ENCODE measurements at regions not wholly inside any gene's neighbourhood (a gene's known extent, or its start where the extent isn't known, plus 50 kb on each side); places are given as distances from the start of the nearest gene placed in this dataset.

GRCh38 chr14:84477996-84478395, 1051.9 kb upstream of the FLRT2 start:
- no peak for TF ChIP-seq JUNB (IDR thresholded peaks at IDR 0.05; ENCODE audit: unreplicated experiment)
- TF ChIP-seq NANOG (IDR thresholded peaks at IDR 0.05; ENCODE audit: borderline replicate concordance): no peak
- no peaks in the 10 kb centered on the region for H3K79me2 ChIP-seq (replicated peaks; ENCODE audit: insufficient read depth)
- no peak overlapping the region for H3K27ac ChIP-seq (ENCODE audit: low read depth)
- no peak overlapping the region for H3K4me3 ChIP-seq
- no peaks in the 10 kb centered on the region for H4K20me1 ChIP-seq (replicated peaks; ENCODE audit: insufficient read depth)
- H2AFZ ChIP-seq: no peak overlapping the region
- no peak for DNase-seq (ENCODE audit: low spot score)
- Mint-ChIP-seq H3K9me3 (no peaks in the 10 kb centered on the region), H3K27me3 (ENCODE audit: insufficient read depth, low read depth, poor library complexity) (no peaks in the 10 kb centered on the region), H3K36me3 (ENCODE audit: low read depth) (no peaks in the 10 kb centered on the region), H3K4me3 (no peak overlapping the region), H3K4me1 (peaks cover 4% of the 10 kb centered on the region; the same call in 2 of the 3 replicates), H3K27ac (no peak overlapping the region)
- no peak for ATAC-seq
- H3K27me3 ChIP-seq (ENCODE audit: insufficient read depth): no peaks in the 10 kb centered on the region
- H3K4me1 ChIP-seq (ENCODE audit: insufficient read depth): peaks cover 8% of the 10 kb centered on the region
- peaks cover 5% of the 10 kb centered on the region; the same call in 1 of the 2 replicates for H3K9me2 ChIP-seq (ENCODE audit: insufficient read depth)
- no peaks in the 10 kb centered on the region for H3F3A ChIP-seq (replicated peaks; ENCODE audit: low read depth)
- no peak overlapping the region for H3K4me2 ChIP-seq
- H3K36me3 ChIP-seq (ENCODE audit: insufficient read depth): no peaks in the 10 kb centered on the region

DNA sequence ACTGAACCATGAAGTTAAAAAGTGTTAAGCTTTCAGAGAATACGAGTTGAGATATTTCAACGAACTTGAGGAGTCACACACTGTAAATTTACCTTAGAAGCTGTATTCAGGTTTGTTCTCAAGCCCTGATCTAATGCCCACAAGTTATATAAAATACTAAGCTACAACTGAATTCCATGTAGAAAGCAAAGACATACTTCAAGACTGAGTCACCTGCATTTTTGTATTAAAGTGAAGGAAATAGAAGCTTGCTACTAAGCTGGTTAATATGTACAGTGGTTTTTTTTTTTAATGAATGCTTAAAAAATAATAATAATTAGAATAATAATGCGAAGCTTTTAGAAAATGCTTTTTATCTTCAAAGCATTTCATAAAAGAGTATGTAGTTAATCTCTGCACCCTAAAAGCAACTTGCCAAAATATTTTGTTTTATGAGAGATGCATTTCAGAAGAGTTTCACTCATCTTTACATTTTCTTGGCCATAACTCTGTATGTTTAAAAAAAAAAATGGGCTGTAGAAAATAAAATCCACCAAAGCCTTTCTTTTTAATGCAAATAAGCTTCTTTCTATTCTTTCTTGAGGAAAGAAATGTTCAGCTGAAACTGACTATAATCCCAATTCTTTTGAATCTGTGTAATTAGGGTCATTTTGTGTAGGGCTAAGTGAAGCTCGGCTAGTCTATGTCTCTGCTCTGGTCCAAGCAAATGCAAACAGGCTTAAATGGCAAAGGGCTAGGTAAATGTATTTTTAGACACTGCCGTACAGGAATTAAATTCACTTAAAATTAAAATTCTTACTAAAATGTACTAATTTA, 1047.5 kb upstream of the FLRT2 start:
- no peaks in the 10 kb centered on the region for H3K36me3 ChIP-seq (ENCODE audit: insufficient read depth)
- DNase-seq (ENCODE audit: low spot score): no peak

DNA sequence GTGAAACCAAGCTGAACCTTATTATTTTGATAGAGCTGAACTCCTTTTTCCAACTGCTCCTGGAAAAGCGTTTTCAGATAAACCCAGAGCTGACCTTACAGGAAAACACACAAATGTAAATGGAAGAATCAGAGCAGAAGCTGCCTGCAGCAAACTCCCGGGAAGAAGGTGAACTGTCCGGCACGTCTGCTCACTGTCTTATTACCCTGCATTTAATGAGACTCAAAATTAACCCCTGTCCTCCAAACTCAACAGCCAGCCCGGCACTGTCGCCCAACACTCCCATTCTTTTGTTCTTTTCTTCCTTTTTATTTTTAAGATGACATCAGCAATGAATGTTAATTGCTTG, 1046.9 kb upstream of the FLRT2 start:
- H3K27me3 ChIP-seq (ENCODE audit: insufficient read depth): no peaks in the 10 kb centered on the region
- no peaks in the 10 kb centered on the region for H3K36me3 ChIP-seq (ENCODE audit: insufficient read depth)
- no peaks in the 10 kb centered on the region for H4K20me1 ChIP-seq (replicated peaks; ENCODE audit: insufficient read depth)
- H3K79me2 ChIP-seq (replicated peaks; ENCODE audit: insufficient read depth): no peaks in the 10 kb centered on the region
- H3K27ac ChIP-seq (ENCODE audit: low read depth): no peak overlapping the region
- peaks cover 11% of the 10 kb centered on the region for H3K4me1 Mint-ChIP-seq
- peaks cover 11% of the 10 kb centered on the region for H3K4me1 ChIP-seq (ENCODE audit: insufficient read depth)
- DNase-seq (ENCODE audit: low spot score) (no peak), ATAC-seq (no peak)
- H3K4me2 ChIP-seq: no peak overlapping the region
- H3K36me3 Mint-ChIP-seq (ENCODE audit: low read depth): no peaks in the 10 kb centered on the region
- no peaks in the 10 kb centered on the region for H3K9me2 ChIP-seq (ENCODE audit: insufficient read depth)
- H3F3A ChIP-seq (replicated peaks; ENCODE audit: low read depth): no peaks in the 10 kb centered on the region
- H3K27me3 Mint-ChIP-seq (ENCODE audit: insufficient read depth, low read depth, poor library complexity): no peaks in the 10 kb centered on the region
- no peak overlapping the region for H3K4me3 Mint-ChIP-seq
- no peaks in the 10 kb centered on the region; the same call in 2 of the 3 replicates for H3K9me3 Mint-ChIP-seq
- H3K4me3 ChIP-seq: no peak overlapping the region
- no peak overlapping the region for H2AFZ ChIP-seq
- H3K27ac Mint-ChIP-seq: peak overlapping the region; percentile 77
- TF ChIP-seq STAT1 (IDR thresholded peaks at IDR 0.05; ENCODE audit: unreplicated experiment): no peak
- no peak for TF ChIP-seq NANOG (IDR thresholded peaks at IDR 0.05; ENCODE audit: borderline replicate concordance)
- no peak for TF ChIP-seq EZH2phosphoT487 (IDR thresholded peaks at IDR 0.05; ENCODE audit: unreplicated experiment)
- no peak for TF ChIP-seq POLR2AphosphoS5 (IDR thresholded peaks at IDR 0.05; ENCODE audit: low read depth)
- TF ChIP-seq, protein P1, sequence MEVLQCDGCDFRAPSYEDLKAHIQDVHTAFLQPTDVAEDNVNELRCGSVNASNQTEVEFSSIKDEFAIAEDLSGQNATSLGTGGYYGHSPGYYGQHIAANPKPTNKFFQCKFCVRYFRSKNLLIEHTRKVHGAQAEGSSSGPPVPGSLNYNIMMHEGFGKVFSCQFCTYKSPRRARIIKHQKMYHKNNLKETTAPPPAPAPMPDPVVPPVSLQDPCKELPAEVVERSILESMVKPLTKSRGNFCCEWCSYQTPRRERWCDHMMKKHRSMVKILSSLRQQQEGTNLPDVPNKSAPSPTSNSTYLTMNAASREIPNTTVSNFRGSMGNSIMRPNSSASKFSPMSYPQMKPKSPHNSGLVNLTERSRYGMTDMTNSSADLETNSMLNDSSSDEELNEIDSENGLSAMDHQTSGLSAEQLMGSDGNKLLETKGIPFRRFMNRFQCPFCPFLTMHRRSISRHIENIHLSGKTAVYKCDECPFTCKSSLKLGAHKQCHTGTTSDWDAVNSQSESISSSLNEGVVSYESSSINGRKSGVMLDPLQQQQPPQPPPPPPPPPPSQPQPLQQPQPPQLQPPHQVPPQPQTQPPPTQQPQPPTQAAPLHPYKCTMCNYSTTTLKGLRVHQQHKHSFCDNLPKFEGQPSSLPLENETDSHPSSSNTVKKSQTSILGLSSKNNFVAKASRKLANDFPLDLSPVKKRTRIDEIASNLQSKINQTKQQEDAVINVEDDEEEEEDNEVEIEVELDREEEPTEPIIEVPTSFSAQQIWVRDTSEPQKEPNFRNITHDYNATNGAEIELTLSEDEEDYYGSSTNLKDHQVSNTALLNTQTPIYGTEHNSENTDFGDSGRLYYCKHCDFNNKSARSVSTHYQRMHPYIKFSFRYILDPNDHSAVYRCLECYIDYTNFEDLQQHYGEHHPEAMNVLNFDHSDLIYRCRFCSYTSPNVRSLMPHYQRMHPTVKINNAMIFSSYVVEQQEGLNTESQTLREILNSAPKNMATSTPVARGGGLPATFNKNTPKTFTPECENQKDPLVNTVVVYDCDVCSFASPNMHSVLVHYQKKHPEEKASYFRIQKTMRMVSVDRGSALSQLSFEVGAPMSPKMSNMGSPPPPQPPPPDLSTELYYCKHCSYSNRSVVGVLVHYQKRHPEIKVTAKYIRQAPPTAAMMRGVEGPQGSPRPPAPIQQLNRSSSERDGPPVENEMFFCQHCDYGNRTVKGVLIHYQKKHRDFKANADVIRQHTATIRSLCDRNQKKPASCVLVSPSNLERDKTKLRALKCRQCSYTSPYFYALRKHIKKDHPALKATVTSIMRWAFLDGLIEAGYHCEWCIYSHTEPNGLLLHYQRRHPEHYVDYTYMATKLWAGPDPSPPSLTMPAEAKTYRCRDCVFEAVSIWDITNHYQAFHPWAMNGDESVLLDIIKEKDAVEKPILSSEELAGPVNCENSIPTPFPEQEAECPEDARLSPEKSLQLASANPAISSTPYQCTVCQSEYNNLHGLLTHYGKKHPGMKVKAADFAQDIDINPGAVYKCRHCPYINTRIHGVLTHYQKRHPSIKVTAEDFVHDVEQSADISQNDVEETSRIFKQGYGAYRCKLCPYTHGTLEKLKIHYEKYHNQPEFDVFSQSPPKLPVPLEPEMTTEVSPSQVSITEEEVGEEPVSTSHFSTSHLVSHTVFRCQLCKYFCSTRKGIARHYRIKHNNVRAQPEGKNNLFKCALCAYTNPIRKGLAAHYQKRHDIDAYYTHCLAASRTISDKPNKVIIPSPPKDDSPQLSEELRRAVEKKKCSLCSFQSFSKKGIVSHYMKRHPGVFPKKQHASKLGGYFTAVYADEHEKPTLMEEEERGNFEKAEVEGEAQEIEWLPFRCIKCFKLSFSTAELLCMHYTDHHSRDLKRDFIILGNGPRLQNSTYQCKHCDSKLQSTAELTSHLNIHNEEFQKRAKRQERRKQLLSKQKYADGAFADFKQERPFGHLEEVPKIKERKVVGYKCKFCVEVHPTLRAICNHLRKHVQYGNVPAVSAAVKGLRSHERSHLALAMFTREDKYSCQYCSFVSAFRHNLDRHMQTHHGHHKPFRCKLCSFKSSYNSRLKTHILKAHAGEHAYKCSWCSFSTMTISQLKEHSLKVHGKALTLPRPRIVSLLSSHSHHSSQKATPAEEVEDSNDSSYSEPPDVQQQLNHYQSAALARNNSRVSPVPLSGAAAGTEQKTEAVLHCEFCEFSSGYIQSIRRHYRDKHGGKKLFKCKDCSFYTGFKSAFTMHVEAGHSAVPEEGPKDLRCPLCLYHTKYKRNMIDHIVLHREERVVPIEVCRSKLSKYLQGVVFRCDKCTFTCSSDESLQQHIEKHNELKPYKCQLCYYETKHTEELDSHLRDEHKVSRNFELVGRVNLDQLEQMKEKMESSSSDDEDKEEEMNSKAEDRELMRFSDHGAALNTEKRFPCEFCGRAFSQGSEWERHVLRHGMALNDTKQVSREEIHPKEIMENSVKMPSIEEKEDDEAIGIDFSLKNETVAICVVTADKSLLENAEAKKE (CRISPR knock-in tag; IDR thresholded peaks at IDR 0.05): no peak
- TF ChIP-seq, protein P2, sequence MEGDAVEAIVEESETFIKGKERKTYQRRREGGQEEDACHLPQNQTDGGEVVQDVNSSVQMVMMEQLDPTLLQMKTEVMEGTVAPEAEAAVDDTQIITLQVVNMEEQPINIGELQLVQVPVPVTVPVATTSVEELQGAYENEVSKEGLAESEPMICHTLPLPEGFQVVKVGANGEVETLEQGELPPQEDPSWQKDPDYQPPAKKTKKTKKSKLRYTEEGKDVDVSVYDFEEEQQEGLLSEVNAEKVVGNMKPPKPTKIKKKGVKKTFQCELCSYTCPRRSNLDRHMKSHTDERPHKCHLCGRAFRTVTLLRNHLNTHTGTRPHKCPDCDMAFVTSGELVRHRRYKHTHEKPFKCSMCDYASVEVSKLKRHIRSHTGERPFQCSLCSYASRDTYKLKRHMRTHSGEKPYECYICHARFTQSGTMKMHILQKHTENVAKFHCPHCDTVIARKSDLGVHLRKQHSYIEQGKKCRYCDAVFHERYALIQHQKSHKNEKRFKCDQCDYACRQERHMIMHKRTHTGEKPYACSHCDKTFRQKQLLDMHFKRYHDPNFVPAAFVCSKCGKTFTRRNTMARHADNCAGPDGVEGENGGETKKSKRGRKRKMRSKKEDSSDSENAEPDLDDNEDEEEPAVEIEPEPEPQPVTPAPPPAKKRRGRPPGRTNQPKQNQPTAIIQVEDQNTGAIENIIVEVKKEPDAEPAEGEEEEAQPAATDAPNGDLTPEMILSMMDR (conservative IDR thresholded peaks at IDR 0.05; ENCODE audit: low read depth in 2 of 2): no peak
- no peak for TF ChIP-seq ZNF114 (CRISPR knock-in tag; IDR thresholded peaks at IDR 0.05)

More for the DNA sequence above, 1047.5 kb upstream of the FLRT2 start:
- no peaks in the 10 kb centered on the region for H3K9me3 Mint-ChIP-seq
- no peak overlapping the region for H3K4me3 ChIP-seq
- no peaks in the 10 kb centered on the region for H3K27me3 Mint-ChIP-seq (ENCODE audit: insufficient read depth, low read depth, poor library complexity)
- H3K27ac Mint-ChIP-seq: peak overlapping the region; percentile 77; the same call in 1 of the 2 replicates
- no peaks in the 10 kb centered on the region for H3K9me2 ChIP-seq (ENCODE audit: insufficient read depth)
- H3K4me1 ChIP-seq (ENCODE audit: insufficient read depth): peaks cover 11% of the 10 kb centered on the region
- ATAC-seq: no peak
- no peaks in the 10 kb centered on the region for H4K20me1 ChIP-seq (replicated peaks; ENCODE audit: insufficient read depth)
- H3K79me2 ChIP-seq (replicated peaks; ENCODE audit: insufficient read depth): no peaks in the 10 kb centered on the region
- no peak overlapping the region for H3K4me2 ChIP-seq
- no peak overlapping the region for H3K27ac ChIP-seq (ENCODE audit: low read depth)
- H3F3A ChIP-seq (replicated peaks; ENCODE audit: low read depth): no peaks in the 10 kb centered on the region
- peaks cover 11% of the 10 kb centered on the region for H3K4me1 Mint-ChIP-seq
- H3K4me3 Mint-ChIP-seq: no peak overlapping the region
- H2AFZ ChIP-seq: no peak overlapping the region
- TF ChIP-seq JUNB (IDR thresholded peaks at IDR 0.05; ENCODE audit: unreplicated experiment) (no peak), STAT1 (IDR thresholded peaks at IDR 0.05; ENCODE audit: unreplicated experiment) (no peak)
- no peaks in the 10 kb centered on the region for H3K27me3 ChIP-seq (ENCODE audit: insufficient read depth)
- H3K36me3 Mint-ChIP-seq (ENCODE audit: low read depth): no peaks in the 10 kb centered on the region

Data from GM23338 (cell line).